BE2C (cell line): ENCODE measurements at regions not wholly inside any gene's neighbourhood (a gene's known extent, or its start where the extent isn't known, plus 50 kb on each side); places are given as distances from the start of the nearest gene placed in this dataset.

Experiments used
- DNase-seq: peaks from one replicate; pipeline ENCODE4 v3.0.0-alpha.2; 2020
- H3K27me3 ChIP-seq: fragments of 250-450 bp; sonication (Bioruptor Pico); 2 replicates; pipeline ENCODE4 v1.5.1; 2020; ENCODE audit warnings: mild to moderate bottlenecking
- H3K36me3 ChIP-seq: fragments of 250-450 bp; sonication (Bioruptor Pico); 2 replicates; pipeline ENCODE4 v1.5.1; 2020; ENCODE audit warnings: mild to moderate bottlenecking
- H3K4me1 ChIP-seq: fragments of 250-450 bp; sonication (Bioruptor Pico); 2 replicates; pipeline ENCODE4 v1.5.1; 2020
- H3K4me3 ChIP-seq: 2 replicates; pipeline ENCODE4 v1.5.1; 2011; ENCODE audit warnings: low read depth, low read length
- H3K9me3 ChIP-seq: fragments of 250-450 bp; sonication (Bioruptor Pico); 2 replicates; pipeline ENCODE4 v1.5.1; 2020
- CTCF ChIP-seq: IDR thresholded peaks from 2 replicates; pipeline ENCODE4 v1.5.1; 2012; ENCODE audit warnings: mild to moderate bottlenecking, low read depth, low read length

GRCh38 chr6:91600561-91600960 is 1013.7 kb upstream of the MAP3K7 start:
- DNase-seq = no peak

DNA sequence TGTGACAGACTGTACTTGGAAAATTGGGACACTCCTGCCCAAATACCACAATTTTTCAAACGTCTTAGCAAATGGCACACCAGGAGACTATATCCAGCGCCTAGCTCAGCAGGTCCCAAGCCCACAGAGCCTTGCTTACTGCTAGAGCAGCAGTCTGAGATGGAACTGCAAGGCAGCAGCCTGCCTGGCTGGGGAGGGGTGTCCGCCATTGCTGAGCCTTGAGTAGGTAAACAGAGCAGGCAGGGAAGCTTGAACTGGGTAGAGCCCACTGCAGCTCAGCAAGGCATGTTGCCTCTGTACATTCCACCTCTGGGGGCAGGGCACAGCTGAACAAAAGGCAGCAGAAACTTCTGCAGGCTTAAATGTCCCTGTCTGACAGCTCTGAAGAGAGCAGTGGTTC is 1003.3 kb upstream of the MAP3K7 start:
- TF ChIP-seq CTCF = no peak
- no peaks in the 10 kb centered on the region for H3K36me3 ChIP-seq
- no peak overlapping the region for H3K4me3 ChIP-seq
- no peaks in the 10 kb centered on the region for H3K9me3 ChIP-seq
- no peaks in the 10 kb centered on the region for H3K4me1 ChIP-seq
- DNase-seq = no peak
- no peaks in the 10 kb centered on the region for H3K27me3 ChIP-seq

More at GRCh38 chr6:91600561-91600960, 1013.7 kb upstream of the MAP3K7 start:
- no peak for TF ChIP-seq CTCF
- no peak overlapping the region for H3K4me3 ChIP-seq
- H3K27me3 ChIP-seq = no peaks in the 10 kb centered on the region
- no peaks in the 10 kb centered on the region for H3K4me1 ChIP-seq
- no peaks in the 10 kb centered on the region for H3K36me3 ChIP-seq
- H3K9me3 ChIP-seq = no peaks in the 10 kb centered on the region

DNA sequence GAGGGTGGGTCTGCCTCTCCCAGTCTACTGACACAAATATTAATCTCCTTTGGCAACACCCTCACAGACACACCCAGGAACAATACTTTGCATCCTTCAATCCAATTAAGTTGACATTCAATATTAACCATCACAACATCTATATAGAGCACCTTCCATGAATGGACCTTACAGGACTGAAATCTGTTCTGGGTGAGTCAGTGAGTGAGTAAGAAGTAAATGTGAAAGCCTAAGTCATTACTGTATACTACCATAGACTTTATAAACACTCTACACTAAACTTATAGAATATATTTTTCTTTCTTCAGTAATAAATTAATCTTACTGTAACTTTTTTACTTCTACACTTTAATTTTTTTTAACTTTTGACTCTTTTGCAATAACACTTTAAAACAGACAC is 993.8 kb upstream of the MAP3K7 start:
- Histone ChIP-seq H3K9me3 (no peaks in the 10 kb centered on the region), H3K4me1 (no peaks in the 10 kb centered on the region), H3K4me3 (no peak overlapping the region), H3K36me3 (no peaks in the 10 kb centered on the region), H3K27me3 (no peaks in the 10 kb centered on the region)
- no peak for DNase-seq
- TF ChIP-seq CTCF = no peak

DNA sequence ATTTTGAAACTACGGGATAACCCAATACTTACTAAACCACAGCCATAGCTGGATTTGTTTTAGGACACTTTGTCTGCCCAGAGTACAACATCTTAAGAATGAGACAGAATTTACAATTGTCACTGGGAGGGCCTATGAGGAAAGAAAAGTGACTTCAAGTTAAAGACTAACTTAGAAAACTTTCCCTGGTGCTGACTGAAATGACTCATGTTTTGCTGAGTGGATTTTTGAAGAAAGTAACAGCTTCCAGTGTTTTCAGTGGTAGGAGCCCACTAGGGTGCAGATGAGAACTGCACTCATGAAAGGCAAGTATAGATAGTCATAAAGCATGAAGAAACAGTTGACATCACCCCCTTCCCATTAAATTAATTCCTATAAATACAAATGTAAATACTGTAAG is 988.2 kb upstream of the MAP3K7 start:
- TF ChIP-seq CTCF = no peak
- H3K9me3 ChIP-seq = no peaks in the 10 kb centered on the region
- no peaks in the 10 kb centered on the region for H3K4me1 ChIP-seq
- H3K4me3 ChIP-seq = no peak overlapping the region
- no peak for DNase-seq
- H3K27me3 ChIP-seq = no peaks in the 10 kb centered on the region
- H3K36me3 ChIP-seq = no peaks in the 10 kb centered on the region

DNA sequence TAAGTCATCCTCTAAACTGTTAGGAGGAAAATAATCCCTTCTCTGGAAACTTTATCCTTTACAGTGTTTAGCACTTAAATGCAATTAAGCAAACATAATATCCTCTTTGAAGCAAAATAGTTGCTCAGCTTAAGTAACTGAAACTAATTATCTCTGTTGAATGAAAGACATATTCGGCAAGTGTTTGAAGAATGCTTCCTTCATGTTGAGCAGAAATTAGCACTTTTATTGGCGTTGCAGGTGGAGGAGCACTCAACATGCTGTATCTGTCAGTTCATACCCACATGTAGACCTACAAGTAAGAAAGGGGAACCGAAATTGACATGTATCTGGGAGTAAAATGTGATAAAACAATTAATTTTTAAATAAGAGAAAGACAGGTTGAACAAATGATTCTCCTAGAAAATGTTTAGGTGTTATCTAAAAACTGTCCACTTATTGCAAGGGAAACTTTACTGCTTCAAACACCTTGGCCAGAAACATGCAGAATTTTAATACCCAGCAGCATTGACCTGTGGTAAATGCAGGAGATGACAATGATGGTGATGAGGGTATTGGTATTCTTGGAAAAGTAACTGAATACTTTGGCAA is 987.0 kb upstream of the MAP3K7 start:
- no peak for DNase-seq
- no peaks in the 10 kb centered on the region for H3K27me3 ChIP-seq
- H3K9me3 ChIP-seq = no peaks in the 10 kb centered on the region
- no peak overlapping the region for H3K4me3 ChIP-seq
- H3K36me3 ChIP-seq = no peaks in the 10 kb centered on the region
- H3K4me1 ChIP-seq = no peaks in the 10 kb centered on the region
- TF ChIP-seq CTCF = no peak

- no peaks in the 10 kb centered on the region for H3K4me1 ChIP-seq
- no peaks in the 10 kb centered on the region for H3K27me3 ChIP-seq
- H3K36me3 ChIP-seq = no peaks in the 10 kb centered on the region
- H3K9me3 ChIP-seq = no peaks in the 10 kb centered on the region
- no peak overlapping the region for H3K4me3 ChIP-seq
- TF ChIP-seq CTCF = no peak
- no peak for DNase-seq
Measured at GRCh38 chr6:91572878-91573277, 986.0 kb upstream of the MAP3K7 start.
